ENCODE measurements at regions not wholly inside any gene's neighbourhood (a gene's known extent, or its start where the extent isn't known, plus 50 kb on each side); places are given as distances from the start of the nearest gene placed in this dataset.

GRCh38 chr2:172658945-172659344 lies 76.7 kb upstream of the RAPGEF4 start:
- peaks cover 2% of the 10 kb centered on the region for H3K9me3 ChIP-seq (ENCODE audit: control insufficient read depth, low read length)
- no peak overlapping the region for H3K27ac ChIP-seq (ENCODE audit: low read depth in 1 of 2, low read length in 2 of 2)
- WGBS, 2 donors, result 93 to 94% methylated on average over 5 of the region's 5 CpGs
- no peaks in the 10 kb centered on the region for H3K4me1 ChIP-seq (ENCODE audit: control insufficient read depth in 1 of 2, insufficient read depth in 2 of 2, low read length in 2 of 2)
- no peak for ATAC-seq (ENCODE audit: low FRiP score)
- intact Hi-C loops (cut with DNase I), result no loop called here
- H3K27me3 ChIP-seq (ENCODE audit: control insufficient read depth in 1 of 2, insufficient read depth in 2 of 2, low read length in 1 of 2), result no peaks in the 10 kb centered on the region
- no peak overlapping the region for H3K4me3 ChIP-seq (ENCODE audit: low read length in 2 of 2)
- no peak for DNase-seq
- H3K36me3 ChIP-seq (ENCODE audit: control insufficient read depth in 1 of 2, insufficient read depth in 2 of 2, low read length in 1 of 2), result no peaks in the 10 kb centered on the region

DNA sequence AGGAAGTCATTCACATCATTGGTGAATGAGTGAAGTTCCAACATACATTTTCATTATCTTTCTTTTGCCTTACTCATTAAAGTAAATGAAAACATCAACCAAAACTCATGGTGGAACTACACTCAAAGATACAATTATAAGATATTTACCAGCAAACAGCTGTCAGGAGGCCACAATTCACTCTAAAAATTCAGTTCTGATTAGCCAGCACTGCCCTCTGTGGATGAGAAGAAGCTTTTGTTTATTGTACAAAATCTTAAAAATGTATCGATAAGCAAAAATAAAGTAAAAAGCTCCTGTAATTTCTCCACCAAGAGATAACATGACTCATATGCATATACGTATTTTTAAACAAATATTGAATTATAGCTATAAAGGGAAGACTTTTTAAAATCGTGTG lies 73.5 kb upstream of the RAPGEF4 start:
- H3K27ac ChIP-seq (ENCODE audit: low read depth in 1 of 2, low read length in 2 of 2), result no peak overlapping the region
- H3K4me1 ChIP-seq (ENCODE audit: control insufficient read depth in 1 of 2, insufficient read depth in 2 of 2, low read length in 2 of 2), result no peaks in the 10 kb centered on the region
- no peak overlapping the region for H3K4me3 ChIP-seq (ENCODE audit: low read length in 2 of 2)
- no peaks in the 10 kb centered on the region for H3K36me3 ChIP-seq (ENCODE audit: control insufficient read depth in 1 of 2, insufficient read depth in 2 of 2, low read length in 1 of 2)
- peaks cover 0 to 2% of the 10 kb centered on the region in 2 donors for H3K27me3 ChIP-seq (ENCODE audit: control insufficient read depth in 1 of 2, insufficient read depth in 2 of 2, low read length in 1 of 2)
- WGBS, 2 donors, result 74 to 79% methylated on average over 3 of the region's 3 CpGs
- intact Hi-C loops (cut with DNase I), result no loop called here
- ATAC-seq (ENCODE audit: low FRiP score), result no peak
- no peak for DNase-seq
- H3K9me3 ChIP-seq (ENCODE audit: control insufficient read depth, low read length), result peaks cover 2% of the 10 kb centered on the region

DNA sequence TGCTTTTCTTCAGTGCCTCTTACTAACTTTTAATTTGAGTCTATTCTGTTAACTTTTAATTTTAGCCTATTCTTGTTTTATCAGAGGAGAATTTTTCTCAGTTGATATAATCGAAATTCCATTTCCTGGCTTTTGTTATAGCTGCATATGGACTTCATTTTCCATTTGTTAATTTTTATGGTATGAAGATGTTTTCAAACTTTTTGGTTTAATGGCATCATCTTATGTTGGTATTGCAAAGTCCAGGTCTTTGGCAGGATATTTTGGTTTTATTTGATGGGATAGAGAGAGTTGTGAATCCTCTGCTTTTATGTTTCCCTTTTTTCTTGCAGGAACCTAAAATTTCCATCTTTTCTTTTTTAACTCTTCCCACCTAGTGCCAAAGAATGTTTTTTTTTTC lies 70.9 kb upstream of the RAPGEF4 start:
- intact Hi-C loops (cut with DNase I), result no loop called here
- no peaks in the 10 kb centered on the region for H3K4me1 ChIP-seq (ENCODE audit: control insufficient read depth in 1 of 2, insufficient read depth in 2 of 2, low read length in 2 of 2)
- H3K9me3 ChIP-seq (ENCODE audit: control insufficient read depth, low read length), result no peaks in the 10 kb centered on the region
- no peak overlapping the region for H3K27ac ChIP-seq (ENCODE audit: low read depth in 1 of 2, low read length in 2 of 2)
- WGBS, 2 donors, result 5 to 25% methylated on average over 1 of the region's 1 CpG
- no peaks in the 10 kb centered on the region for H3K36me3 ChIP-seq (ENCODE audit: control insufficient read depth in 1 of 2, insufficient read depth in 2 of 2, low read length in 1 of 2)
- DNase-seq, result no peak
- ATAC-seq (ENCODE audit: low FRiP score), result no peak
- no peak overlapping the region for H3K4me3 ChIP-seq (ENCODE audit: low read length in 2 of 2)
- peaks cover 0 to 2% of the 10 kb centered on the region in 2 donors for H3K27me3 ChIP-seq (ENCODE audit: control insufficient read depth in 1 of 2, insufficient read depth in 2 of 2, low read length in 1 of 2)

DNA sequence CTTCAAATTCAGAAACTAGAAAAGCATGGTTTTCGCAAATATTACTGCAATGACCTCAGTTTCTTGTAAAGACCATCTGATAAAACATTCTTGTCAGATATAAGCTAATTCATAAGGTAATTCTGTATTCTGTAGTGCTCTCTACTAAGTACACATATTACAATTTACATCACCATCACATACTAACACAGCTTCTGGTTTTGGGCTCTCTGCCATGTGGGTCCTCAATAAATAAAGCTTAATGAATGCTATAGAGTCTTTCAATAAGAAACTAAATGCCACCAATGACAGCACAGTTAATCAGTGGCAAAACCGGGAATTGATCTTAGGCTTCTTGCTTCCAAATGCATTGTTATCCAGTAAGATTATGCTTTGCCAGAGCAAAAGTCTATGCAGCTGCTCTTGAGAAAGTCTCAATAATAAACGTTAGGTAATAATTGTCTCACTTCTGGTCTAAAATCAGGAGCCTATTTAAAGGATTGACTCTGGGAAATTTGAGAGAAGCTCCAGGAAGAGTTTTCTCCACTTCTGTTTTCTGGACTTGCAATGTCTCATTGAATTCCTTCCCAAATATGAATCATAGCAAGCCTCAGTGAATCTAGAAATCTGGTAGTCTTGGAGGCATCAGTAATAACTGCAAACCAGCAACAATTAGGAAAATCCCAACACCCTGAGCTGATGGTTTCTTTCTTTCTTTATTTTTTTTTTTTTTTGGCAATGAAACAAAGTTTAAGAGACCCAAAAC lies 67.9 kb upstream of the RAPGEF4 start:
- H3K4me1 ChIP-seq (ENCODE audit: control insufficient read depth in 1 of 2, insufficient read depth in 2 of 2, low read length in 2 of 2), result no peaks in the 10 kb centered on the region
- ATAC-seq (ENCODE audit: low FRiP score), result no peak
- H3K27me3 ChIP-seq (ENCODE audit: control insufficient read depth in 1 of 2, insufficient read depth in 2 of 2, low read length in 1 of 2), result peaks cover 0 to 2% of the 10 kb centered on the region in 2 donors
- no peak for DNase-seq
- WGBS, 2 donors, result 76 to 78% methylated on average over 3 of the region's 3 CpGs
- no peak overlapping the region for H3K4me3 ChIP-seq (ENCODE audit: low read length in 2 of 2)
- intact Hi-C loops (cut with DNase I), result no loop called here
- H3K9me3 ChIP-seq (ENCODE audit: control insufficient read depth, low read length), result no peaks in the 10 kb centered on the region
- H3K27ac ChIP-seq (ENCODE audit: low read depth in 1 of 2, low read length in 2 of 2), result no peak overlapping the region
- no peaks in the 10 kb centered on the region for H3K36me3 ChIP-seq (ENCODE audit: control insufficient read depth in 1 of 2, insufficient read depth in 2 of 2, low read length in 1 of 2)

GRCh38 chr2:172671501-172671900 lies 64.1 kb upstream of the RAPGEF4 start:
- ATAC-seq (ENCODE audit: low FRiP score) (no peak), DNase-seq (no peak)
- Histone ChIP-seq H3K27me3 (ENCODE audit: control insufficient read depth in 1 of 2, insufficient read depth in 2 of 2, low read length in 1 of 2) (no peaks in the 10 kb centered on the region), H3K4me3 (ENCODE audit: low read length in 2 of 2) (no peak overlapping the region), H3K9me3 (ENCODE audit: control insufficient read depth, low read length) (no peaks in the 10 kb centered on the region), H3K36me3 (ENCODE audit: control insufficient read depth in 1 of 2, insufficient read depth in 2 of 2, low read length in 1 of 2) (no peaks in the 10 kb centered on the region), H3K27ac (ENCODE audit: low read depth in 1 of 2, low read length in 2 of 2) (no peak overlapping the region), H3K4me1 (ENCODE audit: control insufficient read depth in 1 of 2, insufficient read depth in 2 of 2, low read length in 2 of 2) (no peaks in the 10 kb centered on the region)
- WGBS, 2 donors, result 85 to 86% methylated on average over 1 of the region's 1 CpG
- intact Hi-C loops (cut with DNase I), result loop anchor here in 1 of 2 donors (5.0 kb wide), 1 partner anchor 69 kb away; no protein-coding TSS in a partner anchor

DNA sequence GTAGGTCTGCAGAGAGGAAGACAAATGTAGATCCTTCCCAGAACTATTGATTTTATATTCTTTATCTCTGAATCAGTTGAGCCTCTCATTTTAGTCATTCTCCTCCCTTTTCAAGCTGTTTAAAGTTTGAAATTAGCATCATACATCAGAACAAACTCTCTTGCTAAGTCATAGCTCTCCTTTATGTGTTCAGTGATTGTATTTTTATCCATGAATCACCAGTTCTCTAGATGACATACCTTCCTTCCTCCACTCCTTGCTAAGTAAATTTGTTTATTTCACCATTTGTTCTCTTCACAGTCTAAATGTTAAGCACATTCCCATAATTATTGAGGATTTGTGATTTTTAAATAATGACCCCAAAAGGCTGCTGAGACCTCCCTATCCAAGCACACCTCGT lies 63.5 kb upstream of the RAPGEF4 start:
- Histone ChIP-seq H3K27me3 (ENCODE audit: control insufficient read depth in 1 of 2, insufficient read depth in 2 of 2, low read length in 1 of 2) (no peaks in the 10 kb centered on the region), H3K4me3 (ENCODE audit: low read length in 2 of 2) (no peak overlapping the region), H3K4me1 (ENCODE audit: control insufficient read depth in 1 of 2, insufficient read depth in 2 of 2, low read length in 2 of 2) (no peaks in the 10 kb centered on the region), H3K9me3 (ENCODE audit: control insufficient read depth, low read length) (no peaks in the 10 kb centered on the region), H3K27ac (ENCODE audit: low read depth in 1 of 2, low read length in 2 of 2) (no peak overlapping the region), H3K36me3 (ENCODE audit: control insufficient read depth in 1 of 2, insufficient read depth in 2 of 2, low read length in 1 of 2) (no peaks in the 10 kb centered on the region)
- DNase-seq (no peak), ATAC-seq (ENCODE audit: low FRiP score) (no peak)
- WGBS, 2 donors, result 81 to 83% methylated on average over 1 of the region's 1 CpG
- intact Hi-C loops (cut with DNase I), result loop anchor here in 1 of 2 donors (5.0 kb wide), 1 partner anchor 70 kb away; no protein-coding TSS in a partner anchor

DNA sequence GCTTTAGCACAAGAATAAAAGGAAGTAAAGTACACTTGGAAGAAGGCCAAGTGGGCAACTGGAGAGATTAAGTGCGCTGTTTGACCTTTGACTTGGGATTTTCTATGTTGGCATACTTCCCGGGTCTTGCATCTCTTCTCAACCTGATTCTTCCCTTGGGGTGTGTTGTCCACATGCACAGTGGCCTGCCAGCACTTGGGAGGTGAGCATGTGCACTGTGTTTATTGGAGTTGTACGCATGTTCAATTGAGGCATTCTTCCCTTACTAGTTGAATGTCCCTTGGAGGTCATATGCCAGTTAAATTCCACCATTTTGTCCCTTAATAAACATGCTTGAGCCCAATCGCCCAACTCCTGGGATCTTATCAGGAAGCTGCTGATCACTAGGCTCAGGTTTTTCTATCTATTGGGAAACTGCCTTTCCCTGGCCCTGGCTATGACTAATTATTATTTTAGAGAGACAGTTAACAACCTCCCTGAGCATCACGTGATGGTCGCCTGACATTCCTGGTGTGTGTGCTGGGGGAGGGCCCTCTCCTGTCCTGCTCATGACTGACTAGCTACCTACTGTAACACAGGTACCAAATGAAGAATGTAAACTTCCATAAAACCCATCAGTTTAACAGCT lies 62.5 kb upstream of the RAPGEF4 start:
- Histone ChIP-seq H3K36me3 (ENCODE audit: control insufficient read depth in 1 of 2, insufficient read depth in 2 of 2, low read length in 1 of 2) (no peaks in the 10 kb centered on the region), H3K27ac (ENCODE audit: low read depth in 1 of 2, low read length in 2 of 2) (no peak overlapping the region), H3K9me3 (ENCODE audit: control insufficient read depth, low read length) (no peaks in the 10 kb centered on the region), H3K4me1 (ENCODE audit: control insufficient read depth in 1 of 2, insufficient read depth in 2 of 2, low read length in 2 of 2) (no peaks in the 10 kb centered on the region), H3K4me3 (ENCODE audit: low read length in 2 of 2) (no peak overlapping the region), H3K27me3 (ENCODE audit: control insufficient read depth in 1 of 2, insufficient read depth in 2 of 2, low read length in 1 of 2) (no peaks in the 10 kb centered on the region)
- intact Hi-C loops (cut with DNase I), result loop anchor here in 1 of 2 donors (5.0 kb wide), 1 partner anchor 71 kb away; no protein-coding TSS in a partner anchor
- ATAC-seq (ENCODE audit: low FRiP score) (no peak), DNase-seq (no peak)
- WGBS, 2 donors, result 84 to 87% methylated on average over 6 of the region's 6 CpGs

DNA sequence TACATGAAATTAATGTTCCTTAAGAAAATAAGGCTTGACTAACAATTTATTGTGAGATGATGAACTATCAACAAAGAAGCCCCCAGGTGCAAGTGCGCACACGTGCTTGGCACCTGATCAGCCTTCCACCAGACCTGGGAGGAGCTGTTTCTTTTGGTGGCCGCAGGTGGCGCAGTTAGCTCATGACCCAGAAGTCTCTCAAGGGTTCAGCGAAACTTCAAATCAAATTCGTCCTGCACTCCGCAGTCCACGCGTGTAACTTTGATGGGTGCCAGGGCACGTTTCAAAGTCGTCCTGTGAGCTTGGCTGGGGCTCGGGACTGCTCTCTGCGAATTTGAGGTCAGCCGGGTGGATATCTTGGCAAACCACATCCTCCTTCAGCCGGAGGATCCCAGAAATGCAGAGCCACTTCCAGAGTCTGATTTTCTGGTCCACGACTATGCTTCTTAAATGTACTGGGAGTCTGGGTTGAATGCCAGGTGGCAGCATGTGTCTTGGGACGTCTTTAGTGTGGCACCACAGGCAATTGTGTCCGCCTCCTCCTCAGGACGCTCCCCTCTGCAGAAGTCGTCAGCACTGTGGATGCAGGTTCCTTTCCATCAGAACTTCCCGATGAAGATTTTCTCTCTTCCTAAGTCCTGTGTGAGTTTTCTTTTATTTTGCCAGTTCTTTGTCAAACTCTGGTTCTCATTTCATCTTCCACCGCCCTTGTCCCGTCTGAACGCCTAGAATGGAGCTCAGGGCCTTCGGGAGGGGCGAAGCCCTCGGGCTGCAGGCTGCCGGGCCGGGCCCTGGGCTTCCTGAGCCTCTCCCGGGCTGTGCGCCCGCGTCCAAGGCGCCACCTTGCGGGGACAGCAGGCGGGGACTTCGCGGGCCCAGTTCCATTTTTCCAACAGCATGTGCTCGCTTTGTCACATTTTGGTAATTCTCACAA lies 61.3 kb upstream of the RAPGEF4 start:
- H3K27ac ChIP-seq (ENCODE audit: low read depth in 1 of 2, low read length in 2 of 2), result no peak overlapping the region
- 31 to 37% methylated on average over 39 of the region's 39 CpGs for WGBS, 2 donors
- no peaks in the 10 kb centered on the region for H3K27me3 ChIP-seq (ENCODE audit: control insufficient read depth in 1 of 2, insufficient read depth in 2 of 2, low read length in 1 of 2)
- peak; percentile 87 for ATAC-seq (ENCODE audit: low FRiP score)
- no peak overlapping the region for H3K4me3 ChIP-seq (ENCODE audit: low read length in 2 of 2)
- peak; percentile 60 to 83 for DNase-seq
- no peaks in the 10 kb centered on the region for H3K36me3 ChIP-seq (ENCODE audit: control insufficient read depth in 1 of 2, insufficient read depth in 2 of 2, low read length in 1 of 2)
- H3K9me3 ChIP-seq (ENCODE audit: control insufficient read depth, low read length), result no peaks in the 10 kb centered on the region
- no peaks in the 10 kb centered on the region for H3K4me1 ChIP-seq (ENCODE audit: control insufficient read depth in 1 of 2, insufficient read depth in 2 of 2, low read length in 2 of 2)
- intact Hi-C loops (cut with DNase I), result loop anchor here in 1 of 2 donors (5.0 kb wide), 1 partner anchor 72 kb away; no protein-coding TSS in a partner anchor

Measured in aorta (tissue), 5 donors.